GF-D8 (cell line): ENCODE measurements at regions not wholly inside any gene's neighbourhood (a gene's known extent, or its start where the extent isn't known, plus 50 kb on each side); places are given as distances from the start of the nearest gene placed in this dataset.

Source experiments
- DNase-seq: peaks from one replicate; lab custom pipeline; 2025; lab: John Stamatoyannopoulos, UW

DNA sequence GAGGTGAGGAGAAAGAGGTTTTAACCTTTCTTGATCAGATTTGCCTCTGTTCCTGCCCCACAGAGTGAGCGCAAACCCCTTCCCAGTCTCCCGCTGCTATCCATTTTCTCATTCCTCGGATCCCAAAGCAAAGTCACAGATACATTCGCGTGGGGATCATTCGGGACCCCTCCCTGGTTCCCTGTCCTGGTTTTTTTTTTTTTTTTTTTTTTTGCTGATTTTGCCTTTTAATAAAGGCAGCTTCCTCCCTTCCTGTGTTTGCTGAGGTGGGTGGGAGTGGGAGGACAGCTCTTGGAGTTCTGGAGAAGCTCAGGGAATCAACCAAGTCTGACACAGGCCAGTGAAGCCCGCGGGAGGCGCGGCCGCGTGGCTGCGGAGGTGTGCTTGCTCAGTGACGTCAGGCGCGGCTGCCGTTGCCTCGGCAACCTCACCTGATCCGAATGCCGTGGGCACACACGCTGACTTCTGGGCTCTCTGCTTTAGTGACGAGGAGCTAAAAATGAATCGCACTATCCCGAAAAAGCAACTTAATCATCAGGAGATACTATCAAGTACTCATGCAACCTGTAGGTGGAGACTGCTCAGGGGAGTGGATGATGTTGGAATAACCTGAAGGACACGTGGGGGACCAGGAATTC is 106.4 kb downstream of the TBX19 start:
- no peak for DNase-seq

DNA sequence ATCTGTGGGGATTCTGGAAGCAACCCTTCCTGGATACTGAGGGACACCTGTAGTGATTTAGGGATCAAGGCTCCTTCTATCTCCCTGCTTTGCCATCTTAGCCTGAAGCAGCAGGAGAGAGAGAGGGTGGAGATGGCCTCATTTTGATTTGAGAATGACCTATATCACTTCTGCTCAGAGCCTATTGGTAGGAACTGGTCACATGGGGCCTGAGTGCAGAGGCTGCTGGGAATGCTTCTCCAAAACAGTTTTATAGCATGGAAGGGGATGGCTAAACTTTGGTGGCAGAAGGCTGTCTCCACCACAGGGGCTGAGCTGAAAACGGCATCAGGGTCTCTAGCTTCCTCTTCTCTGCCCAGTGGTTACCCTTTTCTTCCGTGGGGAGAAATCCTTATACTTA is 105.8 kb downstream of the TBX19 start:
- DNase-seq, result no peak

DNA sequence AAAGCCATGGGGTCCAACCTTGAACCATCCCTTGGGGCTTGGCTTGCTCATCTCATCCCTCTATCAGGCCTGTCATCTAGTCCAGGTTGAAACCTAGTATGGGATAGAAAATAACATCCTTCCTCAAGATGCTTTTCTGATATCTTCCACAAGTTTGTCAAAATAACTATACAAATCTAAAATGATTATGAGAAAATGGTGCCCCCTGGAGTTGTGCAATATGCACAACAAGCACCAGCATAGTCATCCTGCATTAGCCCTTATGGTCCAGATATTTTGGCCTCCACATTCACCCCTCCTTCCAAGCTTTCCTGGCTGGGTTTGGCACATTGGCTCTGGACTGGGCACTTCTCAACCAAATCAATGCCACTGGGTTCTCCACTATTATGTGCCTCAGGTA is 101.2 kb downstream of the TBX19 start:
- no peak for DNase-seq

DNA sequence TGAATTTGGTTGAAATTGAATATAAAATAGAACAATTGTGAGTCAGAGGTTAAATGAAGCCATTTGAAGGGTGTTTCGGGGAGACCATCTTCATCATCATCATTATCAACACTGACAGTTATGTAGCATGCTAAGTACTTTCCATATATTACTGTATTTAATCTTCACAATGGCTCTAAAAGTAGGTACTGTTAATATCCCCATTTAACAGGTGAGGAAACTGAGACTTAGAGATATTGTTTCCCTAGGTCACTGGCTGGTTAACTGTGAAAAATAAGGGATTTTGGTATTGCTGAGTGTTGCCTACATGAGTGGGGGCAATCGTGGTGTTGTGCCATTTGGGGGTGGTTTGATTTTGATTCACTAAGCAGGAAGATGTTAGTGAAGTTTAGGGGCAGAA is 100.3 kb downstream of the TBX19 start:
- DNase-seq, result no peak

DNA sequence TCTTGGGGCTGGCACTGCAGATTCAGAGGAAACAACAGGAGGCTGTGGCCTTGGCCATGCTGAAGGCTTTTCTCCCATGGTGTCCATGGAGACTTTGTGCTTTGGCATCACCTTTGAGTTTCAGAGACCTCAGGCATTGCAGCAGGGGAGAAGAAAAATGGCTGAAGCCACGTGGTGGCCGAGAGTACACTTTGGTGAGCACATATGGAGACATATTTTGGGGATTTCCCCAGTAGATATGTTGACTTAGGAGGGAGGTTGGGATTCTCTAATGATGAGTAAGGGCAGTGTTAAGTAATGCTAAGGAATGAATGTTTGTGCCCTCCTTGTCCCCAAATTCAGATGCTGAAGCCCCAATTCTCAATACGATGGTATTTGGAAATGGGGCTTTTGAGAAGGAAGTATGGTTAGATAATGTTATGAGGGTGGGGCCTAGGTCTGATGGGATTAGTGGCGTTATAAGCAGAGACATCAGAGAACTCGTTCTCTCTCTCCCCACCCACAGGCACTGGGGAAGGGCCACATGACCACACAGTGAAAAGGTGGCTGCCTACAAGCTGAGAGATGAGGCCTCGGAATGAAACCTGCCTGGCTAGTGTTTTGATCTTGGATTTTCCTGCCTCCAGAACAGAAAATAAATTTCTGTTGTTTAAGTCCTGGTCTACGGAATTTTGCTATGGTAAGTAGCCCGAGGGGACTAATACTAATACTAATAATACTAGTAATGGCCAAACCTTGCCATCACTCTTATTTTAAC is 98.6 kb downstream of the TBX19 start:
- no peak for DNase-seq

DNA sequence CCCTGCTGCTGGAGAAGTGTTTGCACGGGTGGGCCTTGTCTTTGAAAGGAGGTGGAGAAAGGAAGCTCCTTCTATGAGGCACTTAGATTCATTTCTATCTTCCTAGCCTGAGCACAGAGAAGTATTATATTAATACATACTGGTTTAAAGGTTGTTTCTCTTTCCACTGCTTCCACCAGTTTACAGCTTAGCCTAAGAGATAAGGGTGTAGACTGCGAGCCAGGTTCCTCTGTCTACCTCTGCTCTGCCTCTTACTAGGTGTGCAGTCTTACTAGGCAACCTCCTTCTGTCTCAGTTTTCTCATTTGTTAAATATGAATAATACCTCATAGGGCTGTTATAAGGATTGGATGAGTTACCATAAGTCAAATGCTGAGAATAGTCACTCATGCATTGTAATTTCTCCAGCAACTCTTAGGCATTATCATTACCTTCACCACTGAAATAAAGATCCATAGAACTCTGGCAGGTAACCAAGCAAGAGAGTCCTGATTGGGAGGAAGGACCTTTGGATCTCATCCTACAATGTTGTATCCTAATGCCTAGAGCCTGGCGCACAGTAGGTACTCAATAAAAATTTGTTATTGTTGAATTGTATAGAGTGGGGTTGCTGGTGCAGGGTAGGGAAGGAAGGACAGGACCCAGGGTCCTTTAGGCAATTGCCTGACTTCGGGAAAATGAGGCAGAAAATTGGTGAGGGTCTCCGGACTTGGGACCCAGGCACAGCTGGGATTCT is 95.1 kb downstream of the TBX19 start:
- no peak for DNase-seq

DNA sequence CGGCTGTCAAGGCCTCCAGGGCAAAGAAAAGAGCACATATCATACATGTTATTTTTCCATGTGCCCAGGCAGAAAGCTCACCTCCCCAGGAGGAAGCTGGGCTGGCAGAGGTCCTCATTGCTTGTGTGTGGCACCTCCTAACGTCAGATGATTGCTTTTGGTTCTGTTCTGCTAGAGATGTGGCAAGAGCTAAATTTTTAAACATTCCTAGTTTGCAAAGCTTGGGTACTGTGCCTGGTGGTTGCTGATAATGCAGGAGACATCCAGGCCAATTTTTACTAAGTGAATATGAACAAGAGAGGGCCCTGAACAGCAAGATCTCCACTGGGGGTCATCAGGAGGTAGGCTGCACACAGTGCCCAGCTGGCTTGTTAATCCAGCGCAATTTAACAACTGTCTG is 93.9 kb downstream of the TBX19 start:
- DNase-seq, result no peak

DNA sequence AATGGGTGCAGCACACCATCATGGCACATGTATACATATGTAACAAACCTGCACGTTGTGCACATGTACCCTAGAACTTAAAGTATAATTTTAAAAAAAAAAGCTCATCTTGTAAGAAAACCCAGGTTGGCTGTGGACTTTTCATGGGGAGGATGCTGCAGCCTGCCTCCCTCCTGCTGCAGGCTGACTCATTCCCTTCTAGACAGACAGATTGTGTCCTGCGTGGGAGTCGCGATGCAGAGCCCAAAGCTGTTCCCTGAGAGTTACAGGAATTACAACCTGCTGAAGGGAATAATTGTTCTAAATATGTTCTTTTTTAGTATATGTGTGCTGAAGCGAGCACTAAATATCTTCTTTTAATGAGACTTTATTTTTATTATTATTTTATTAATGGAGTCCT is 93.2 kb downstream of the TBX19 start:
- no peak for DNase-seq

DNA sequence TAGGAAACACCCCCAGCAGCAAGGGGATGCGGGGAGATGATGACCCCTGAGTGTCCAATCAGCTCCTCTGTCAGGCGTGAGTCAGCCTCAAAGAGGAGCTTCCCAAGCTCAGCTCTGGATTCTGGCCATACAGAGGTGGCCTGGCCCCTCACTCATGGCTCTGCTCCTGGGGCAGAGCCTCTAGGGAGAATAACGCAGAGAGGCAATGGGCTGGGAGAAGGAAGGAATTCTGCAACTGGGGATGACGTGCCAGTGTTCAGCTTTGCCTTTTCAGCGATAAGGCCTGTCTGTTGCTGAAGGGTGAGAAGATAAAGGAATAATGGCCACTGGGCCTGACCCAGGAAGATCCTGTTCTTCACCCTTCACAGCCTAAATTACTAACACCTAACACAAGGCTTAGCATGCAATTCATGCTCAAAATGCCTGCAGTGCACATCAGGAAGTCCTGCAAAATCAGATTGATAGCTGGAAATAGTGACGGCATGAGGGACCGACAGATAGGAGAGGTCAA is 92.2 kb downstream of the TBX19 start:
- DNase-seq, result no peak

DNA sequence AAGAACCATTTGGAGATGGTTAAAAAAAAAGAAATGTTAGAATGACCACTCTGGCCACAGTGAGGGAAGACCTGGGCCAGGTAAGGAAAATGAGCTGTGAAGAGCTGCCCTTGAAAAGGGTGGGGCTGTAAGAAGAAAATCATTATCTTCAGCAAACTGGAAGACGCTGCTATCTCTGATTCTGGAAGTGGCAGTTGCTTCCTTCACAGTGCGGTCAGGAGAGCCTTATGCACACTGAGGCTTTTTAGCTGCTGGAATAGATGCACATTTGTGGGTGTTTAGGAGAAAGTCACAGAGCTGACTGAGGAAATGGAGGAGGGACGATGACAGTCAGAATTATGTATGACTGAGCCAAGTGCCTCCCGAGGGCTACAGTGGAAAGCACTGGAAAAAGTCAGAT is 91.6 kb downstream of the TBX19 start:
- DNase-seq, result no peak

DNA sequence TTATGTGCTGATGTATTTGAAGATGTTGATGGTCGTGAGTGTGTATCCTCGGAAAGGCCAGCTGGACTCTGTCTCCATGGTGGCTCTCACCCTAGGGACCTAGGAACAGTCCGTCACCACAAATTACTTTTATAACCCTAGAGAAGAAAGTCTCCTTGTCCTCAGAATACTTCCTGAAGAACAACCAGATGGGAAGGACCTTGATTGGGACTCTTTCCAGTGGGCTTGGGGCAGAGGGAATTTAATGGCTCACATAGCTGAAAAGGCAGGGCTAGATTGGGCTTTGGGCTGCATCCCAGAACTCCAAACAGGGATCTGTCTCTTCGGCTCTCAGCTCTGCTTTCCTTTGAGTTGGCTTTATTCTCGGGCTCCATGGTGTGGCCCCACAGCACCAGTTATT is 90.8 kb downstream of the TBX19 start:
- DNase-seq, result no peak

DNA sequence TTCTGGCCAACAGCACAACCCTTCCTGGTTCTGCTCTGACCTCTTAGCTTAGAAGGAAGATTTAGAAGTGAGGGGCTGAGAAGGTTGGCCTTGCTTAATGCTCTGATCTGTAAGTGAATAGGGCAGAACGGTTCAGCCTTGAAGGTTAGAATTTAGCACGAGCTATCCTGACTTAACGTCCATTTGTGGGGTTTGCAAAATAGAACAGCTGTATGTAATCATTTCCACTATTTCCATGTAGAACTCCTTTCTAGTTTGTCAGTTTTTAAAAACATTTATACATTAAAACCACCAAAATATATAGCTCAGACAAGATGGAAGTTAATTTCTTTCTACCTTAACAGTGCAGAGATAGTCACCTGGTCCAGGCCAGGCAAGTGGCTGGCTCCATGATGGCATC is 89.9 kb downstream of the TBX19 start:
- DNase-seq, result no peak

DNA sequence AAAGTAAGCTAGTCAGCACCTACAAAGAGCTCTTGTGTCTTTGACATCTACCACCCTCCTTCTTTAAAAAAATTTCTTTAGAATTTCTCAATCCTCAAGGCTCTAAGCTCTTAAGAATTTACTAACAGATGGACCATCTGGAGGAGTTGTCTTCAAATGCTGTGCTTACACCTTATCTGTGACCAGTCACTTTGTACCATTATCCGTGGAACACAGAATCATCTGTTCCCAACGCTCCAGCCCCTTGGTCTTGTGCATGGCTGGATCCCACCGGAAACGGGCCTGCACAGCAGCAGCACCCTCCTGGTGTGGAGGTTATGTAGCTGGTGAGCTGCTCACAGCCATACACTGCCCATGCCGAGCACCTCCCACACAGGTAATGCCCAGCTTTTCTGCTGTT is 89.0 kb downstream of the TBX19 start:
- DNase-seq, result no peak

DNA sequence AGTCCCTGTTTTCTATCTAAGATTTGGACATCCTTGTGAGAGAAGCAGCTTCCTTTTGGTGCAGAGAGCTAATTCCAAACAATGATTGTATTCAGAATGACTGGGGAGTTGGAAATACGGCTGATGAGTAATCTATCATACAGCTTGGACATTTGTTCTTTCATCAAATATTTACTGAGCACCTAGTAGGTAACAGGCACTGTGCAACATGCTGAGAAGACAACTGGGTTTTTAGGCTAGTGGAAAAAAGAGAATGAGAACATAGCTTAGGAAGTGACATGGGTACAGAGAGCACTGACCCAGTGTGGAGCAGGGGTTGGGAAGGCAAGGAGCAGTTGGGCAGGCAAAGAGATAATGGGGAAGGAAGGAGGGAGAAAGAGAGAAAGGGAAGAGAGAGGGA is 87.5 kb downstream of the TBX19 start:
- DNase-seq, result no peak

DNA sequence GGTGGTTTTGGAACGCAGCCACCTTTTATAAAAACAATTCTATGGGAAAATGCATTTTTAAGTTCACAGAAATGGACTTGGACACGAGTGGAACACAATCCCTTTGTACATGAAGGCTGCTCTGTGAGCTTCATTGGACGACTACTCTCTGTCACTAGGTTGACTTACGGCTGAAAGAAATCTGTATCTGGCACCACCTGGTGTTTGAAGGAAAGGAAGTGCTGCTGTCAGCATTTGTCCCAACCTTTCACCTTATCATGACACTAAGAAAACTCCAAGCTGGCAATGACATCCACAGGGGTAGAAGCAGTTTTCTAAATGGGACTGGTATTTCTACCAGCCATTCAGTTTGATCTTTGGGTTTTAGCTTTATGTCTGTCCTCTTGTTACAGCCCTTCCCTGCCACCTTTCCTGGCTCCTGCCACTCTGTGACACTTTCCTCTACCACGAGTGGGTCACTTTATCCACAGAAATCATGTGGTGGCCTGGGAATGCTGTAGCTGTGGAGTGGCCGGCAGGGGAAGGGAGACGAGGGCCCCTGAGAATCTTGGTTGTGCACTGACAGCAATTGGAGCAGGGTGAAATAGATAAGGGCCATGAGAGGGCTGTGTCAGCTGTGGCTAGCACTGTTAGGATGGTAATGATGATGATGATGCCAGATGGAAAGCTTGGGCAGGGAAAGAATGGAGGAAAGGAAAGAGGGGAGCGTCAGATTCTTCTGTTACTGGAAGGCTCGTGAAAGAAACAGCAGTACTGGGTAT is 85.2 kb downstream of the TBX19 start:
- DNase-seq, result no peak
